K562 (cell line): ENCODE measurements at regions not wholly inside any gene's neighbourhood (a gene's known extent, or its start where the extent isn't known, plus 50 kb on each side); places are given as distances from the start of the nearest gene placed in this dataset.

Experiments
- ATAC-seq: fragments of 200-7000 bp; cut with Tn5 transposase; 3 replicates; pipeline ENCODE4 v1.9.1; 2020; ENCODE audit warnings: moderate library complexity
- BruUV-seq: library from RNA; stranded (reverse); fragments of 400-500 nt; replicated peaks from 2 replicates; lab custom pipeline; 2021; lab: Mats Ljungman, UMichigan
- CTCF ChIA-PET: fragments of 300-600 bp; formaldehyde crosslinking; extraction: SDS; loops from one replicate; lab custom pipeline; 2021; ENCODE audit warnings: low intra/inter-chr PET ratio; lab: Yijun Ruan, JAX
- POLR2A ChIA-PET: fragments of 300-600, 350-650 bp; sonication (Branson Sonifier 250); formaldehyde crosslinking; extraction: SDS; loops from one replicate; lab custom pipeline; 2021; ENCODE audit warnings: antibody characterized with exemption, inconsistent platforms; lab: Yijun Ruan, JAX
- DNase-seq, 4 experiments: peaks; one replicate each; pipeline versions ENCODE4 v3.0.0 to v3.0.0-alpha.2; 2011 to 2018; ENCODE audit warnings: low spot score in 3 of 4, mixed read lengths in 3 of 4; ENCODE audit errors: extremely low read depth in 1 of 4
- FAIRE-seq: peaks from 2 replicates; lab custom pipeline; 2011; peaks lifted over from hg19 to GRCh38; lab: Jason Lieb, UNC
- H2AFZ ChIP-seq: 2 replicates; pipeline ENCODE4 v1.6.0; 2011; ENCODE audit warnings: low read depth, low read length, control low read depth, inconsistent platforms
- H3K27ac ChIP-seq: fragments of 200-600 bp; 3 replicates; pipeline ENCODE4 v1.8.0; 2011; ENCODE audit warnings: low read depth, mild to moderate bottlenecking, control low read depth, inconsistent platforms, low read length, moderate library complexity, mixed read lengths; ENCODE audit errors: extremely low read depth
- H3K27me3 ChIP-seq, 2 experiments: fragments of 300-600 bp in 1 of 2; 2 replicates in 1 of 2; 3 replicates in 1 of 2; pipeline versions ENCODE4 v1.6.0 to v1.8.0; 2011; ENCODE audit warnings: inconsistent platforms in 2 of 2, low read length in 2 of 2, mild to moderate bottlenecking in 1 of 2, mixed read lengths in 1 of 2, moderate library complexity in 1 of 2; ENCODE audit not compliant: control insufficient read depth in 2 of 2, insufficient read depth in 2 of 2
- H3K36me3 ChIP-seq: fragments of 300-600 bp; 3 replicates; pipeline ENCODE4 v1.8.0; 2011; ENCODE audit warnings: mild to moderate bottlenecking, low read length, inconsistent platforms; ENCODE audit not compliant: control insufficient read depth, insufficient read depth
- H3K4me1 ChIP-seq, 2 experiments: fragments of 200-600 bp in 1 of 2; replicated peaks in 1 of 2; 2 replicates in 1 of 2; 3 replicates in 1 of 2; pipeline versions ENCODE4 v1.5.1 to v1.8.0; 2011; ENCODE audit warnings: inconsistent platforms in 2 of 2, low read length in 2 of 2, mild to moderate bottlenecking in 1 of 2, mixed read lengths in 1 of 2, moderate library complexity in 1 of 2; ENCODE audit not compliant: control insufficient read depth in 2 of 2, insufficient read depth in 2 of 2
- H3K4me2 ChIP-seq: 2 replicates; pipeline ENCODE4 v1.6.1; 2011; ENCODE audit warnings: low read length, control low read depth, inconsistent platforms, mixed read lengths; ENCODE audit not compliant: insufficient read depth
- H3K4me3 ChIP-seq: fragments of 200-600 bp; sonication (generic), shearing (Covaris generic); 2 replicates; pipeline ENCODE4 v1.5.1; 2016; ENCODE audit warnings: control low read depth, inconsistent platforms
- H3K79me2 ChIP-seq: fragments of 200-600 bp; 3 replicates; pipeline ENCODE4 v1.8.0; 2011; ENCODE audit warnings: low read length, inconsistent platforms; ENCODE audit not compliant: control insufficient read depth, insufficient read depth
- H3K9ac ChIP-seq, 2 experiments: 2 replicates each; pipeline versions ENCODE4 v1.6.0 to v1.6.1; 2011; ENCODE audit warnings: low read depth in 2 of 2, low read length in 2 of 2, control low read depth in 1 of 2, inconsistent platforms in 1 of 2, mild to moderate bottlenecking in 1 of 2, mixed read lengths in 1 of 2; ENCODE audit not compliant: insufficient read depth in 1 of 2
- H3K9me1 ChIP-seq: one replicate; pipeline ENCODE4 v1.6.0; 2011; ENCODE audit warnings: inconsistent platforms, mild to moderate bottlenecking, low read length, moderate library complexity; ENCODE audit not compliant: control insufficient read depth, insufficient read depth
- H3K9me3 ChIP-seq: replicated peaks from 2 replicates; pipeline ENCODE4 v1.5.1; 2011; ENCODE audit warnings: low read depth, low read length, inconsistent platforms; ENCODE audit not compliant: control insufficient read depth, insufficient read depth
- H4K20me1 ChIP-seq: replicated peaks from 2 replicates; pipeline ENCODE4 v1.6.1; 2011; ENCODE audit warnings: low read length, inconsistent platforms, mixed read lengths; ENCODE audit not compliant: control insufficient read depth, insufficient read depth
- BRCA1 ChIP-seq, 2 experiments: fragments of 450-650 bp in 1 of 2; sonication (generic) in 1 of 2; formaldehyde crosslinking in 1 of 2; IDR thresholded peaks; 2 replicates each; pipeline versions ENCODE4 v1.5.0 to v1.6.1; 2017 to 2020; ENCODE audit warnings: mild to moderate bottlenecking in 1 of 2, missing genetic modification reagents in 1 of 2
- CREBBP ChIP-seq: IDR thresholded peaks from one replicate; pipeline ENCODE4 v1.6.1; 2012; ENCODE audit warnings: low read depth, mild to moderate bottlenecking, control low read depth, inconsistent platforms, low read length
- DIDO1 ChIP-seq: fragments of 450-650 bp; IDR thresholded peaks from 2 replicates; pipeline ENCODE4 v1.6.1; 2016; ENCODE audit warnings: low read depth, missing biosample characterization, missing genetic modification characterization
- FOXK1 ChIP-seq: sonication (generic); formaldehyde crosslinking; IDR thresholded peaks from 2 replicates; pipeline ENCODE4 v1.8.0; 2022; ENCODE audit warnings: missing genetic modification reagents, mild to moderate bottlenecking, borderline replicate concordance
- HEY1 ChIP-seq: fragments of 250-450 bp; sonication (Bioruptor Pico); IDR thresholded peaks from 2 replicates; pipeline ENCODE4 v1.5.0; 2020; ENCODE audit warnings: mild to moderate bottlenecking, moderate library complexity, borderline replicate concordance
- MAFG ChIP-seq: fragments of 450-650 bp; conservative IDR thresholded peaks from 2 replicates; pipeline ENCODE4 v1.6.1; 2016; ENCODE audit warnings: missing genetic modification characterization, missing compliant biosample characterization
- NUFIP1 ChIP-seq: fragments of 450-650 bp; IDR thresholded peaks from 2 replicates; pipeline ENCODE4 v1.6.1; 2018; ENCODE audit not compliant: partially characterized antibody
- POLR2G ChIP-seq: fragments of 200-400 bp; formaldehyde crosslinking; IDR thresholded peaks from 2 replicates; pipeline ENCODE4 v1.6.1; 2017; ENCODE audit warnings: low read depth, mild to moderate bottlenecking, antibody characterized with exemption, low read length, moderate library complexity
- PRPF4 ChIP-seq: fragments of 200-400 bp; formaldehyde crosslinking; IDR thresholded peaks from one replicate; pipeline ENCODE4 v1.6.1; 2017; ENCODE audit warnings: low read length, low read depth, mild to moderate bottlenecking; ENCODE audit not compliant: insufficient read depth, poor library complexity, severe bottlenecking
- RUNX1 ChIP-seq: sonication (generic); IDR thresholded peaks from 2 replicates; pipeline ENCODE4 v1.6.1; 2016; ENCODE audit warnings: antibody characterized with exemption, low read depth
- STAT5A ChIP-seq: IDR thresholded peaks from 2 replicates; pipeline ENCODE4 v1.6.1; 2012; ENCODE audit warnings: low read length, inconsistent platforms, borderline replicate concordance
- ZFX ChIP-seq: sonication (generic); formaldehyde crosslinking; IDR thresholded peaks from 2 replicates; pipeline ENCODE4 v1.8.0; 2022; ENCODE audit warnings: mild to moderate bottlenecking, missing genetic modification reagents, moderate library complexity
- ZNF253 ChIP-seq: fragments of 250-450 bp; sonication (Bioruptor Pico); conservative IDR thresholded peaks from 2 replicates; pipeline ENCODE4 v1.6.1; 2021; ENCODE audit warnings: mild to moderate bottlenecking
- ZNF263 ChIP-seq: sonication (generic); formaldehyde crosslinking; IDR thresholded peaks from 2 replicates; pipeline ENCODE4 v1.8.0; 2022; ENCODE audit warnings: mild to moderate bottlenecking, missing genetic modification reagents, borderline replicate concordance
- WGBS: fragments of 100-300 bp; shearing (Covaris generic); methylation state at CpG from one replicate; pipeline ENCODE4 v1.1.6; 2016; ENCODE audit warnings: low coverage, mixed read lengths; ENCODE audit not compliant: insufficient coverage; ENCODE audit errors: missing lambda C conversion rate; 5-methylcytosine and 5-hydroxymethylcytosine counted together
- in situ Hi-C: fragments of 300-500 bp; cut with MboI; formaldehyde crosslinking; loops from 4 replicates; pipeline ENCODE4 v1.15.0; 2018; ENCODE audit warnings: inconsistent platforms, mixed read lengths
- intact Hi-C: fragments of 100-400 bp; cut with micrococcal nuclease; formaldehyde crosslinking; loops from 2 replicates; pipeline ENCODE4 v1.14.2; 2022
- TF ChIP-seq, protein P1 (sequence below): fragments of 250-450 bp; sonication (Bioruptor Pico); IDR thresholded peaks from 2 replicates; pipeline ENCODE4 v1.4.0; 2020; ENCODE audit warnings: mild to moderate bottlenecking, moderate library complexity, borderline replicate concordance
- TF ChIP-seq, protein P2 (sequence below): IDR thresholded peaks from 3 replicates; pipeline ENCODE4 v1.6.1; 2011; ENCODE audit warnings: borderline replicate concordance, mild to moderate bottlenecking, moderate library complexity; ENCODE audit not compliant: insufficient read length; ENCODE audit errors: extremely low read depth

GRCh38 chr3:72328755-72329277 is 519.4 kb downstream of the SHQ1 start (continued):
- TF ChIP-seq, protein P1, sequence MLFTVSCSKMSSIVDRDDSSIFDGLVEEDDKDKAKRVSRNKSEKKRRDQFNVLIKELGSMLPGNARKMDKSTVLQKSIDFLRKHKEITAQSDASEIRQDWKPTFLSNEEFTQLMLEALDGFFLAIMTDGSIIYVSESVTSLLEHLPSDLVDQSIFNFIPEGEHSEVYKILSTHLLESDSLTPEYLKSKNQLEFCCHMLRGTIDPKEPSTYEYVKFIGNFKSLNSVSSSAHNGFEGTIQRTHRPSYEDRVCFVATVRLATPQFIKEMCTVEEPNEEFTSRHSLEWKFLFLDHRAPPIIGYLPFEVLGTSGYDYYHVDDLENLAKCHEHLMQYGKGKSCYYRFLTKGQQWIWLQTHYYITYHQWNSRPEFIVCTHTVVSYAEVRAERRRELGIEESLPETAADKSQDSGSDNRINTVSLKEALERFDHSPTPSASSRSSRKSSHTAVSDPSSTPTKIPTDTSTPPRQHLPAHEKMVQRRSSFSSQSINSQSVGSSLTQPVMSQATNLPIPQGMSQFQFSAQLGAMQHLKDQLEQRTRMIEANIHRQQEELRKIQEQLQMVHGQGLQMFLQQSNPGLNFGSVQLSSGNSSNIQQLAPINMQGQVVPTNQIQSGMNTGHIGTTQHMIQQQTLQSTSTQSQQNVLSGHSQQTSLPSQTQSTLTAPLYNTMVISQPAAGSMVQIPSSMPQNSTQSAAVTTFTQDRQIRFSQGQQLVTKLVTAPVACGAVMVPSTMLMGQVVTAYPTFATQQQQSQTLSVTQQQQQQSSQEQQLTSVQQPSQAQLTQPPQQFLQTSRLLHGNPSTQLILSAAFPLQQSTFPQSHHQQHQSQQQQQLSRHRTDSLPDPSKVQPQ (CRISPR knock-in tag), result no peak
- TF ChIP-seq NUFIP1, result no peak

DNA sequence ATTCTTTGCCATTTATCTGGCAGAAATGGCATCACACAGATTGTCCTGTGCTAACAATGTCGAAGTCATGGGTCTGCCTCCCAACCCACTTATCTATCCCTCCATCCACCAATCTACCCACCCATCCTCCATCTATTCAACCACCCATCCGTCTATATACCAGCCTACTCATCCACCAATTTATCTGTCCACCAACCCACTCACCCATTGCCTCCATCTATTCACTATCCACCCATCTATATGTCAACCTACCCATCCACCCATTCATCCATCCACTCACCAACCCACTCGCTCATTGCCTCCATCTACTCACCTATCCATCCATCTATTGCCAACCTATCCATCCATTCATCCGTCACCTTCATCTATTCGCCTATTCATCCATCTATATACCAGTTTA is 521.2 kb downstream of the SHQ1 start:
- intact Hi-C loops (no loop called here), in situ Hi-C loops (no loop called here)
- H2AFZ ChIP-seq, result no peak overlapping the region
- FAIRE-seq (no peak), DNase-seq (no peak), ATAC-seq (no peak)
- no peaks in the 10 kb centered on the region for H3K9me1 ChIP-seq
- ChIA-PET POLR2A (no interaction called here), CTCF (no interaction called here)
- H4K20me1 ChIP-seq, result no peaks in the 10 kb centered on the region
- BruUV-seq, result no TSS peak
- no peaks in the 10 kb centered on the region for H3K27me3 ChIP-seq
- H3K79me2 ChIP-seq, result no peaks in the 10 kb centered on the region
- no peak overlapping the region for H3K4me2 ChIP-seq
- no peak overlapping the region for H3K9ac ChIP-seq
- no peaks in the 10 kb centered on the region for H3K36me3 ChIP-seq
- H3K9me3 ChIP-seq, result no peaks in the 10 kb centered on the region
- H3K27ac ChIP-seq, result no peak overlapping the region
- 62% methylated on average over 4 of the region's 5 CpGs for WGBS
- no peak overlapping the region for H3K4me3 ChIP-seq
- peaks cover 12 to 22% of the 10 kb centered on the region in 2 experiments for H3K4me1 ChIP-seq
- TF ChIP-seq, protein P2, sequence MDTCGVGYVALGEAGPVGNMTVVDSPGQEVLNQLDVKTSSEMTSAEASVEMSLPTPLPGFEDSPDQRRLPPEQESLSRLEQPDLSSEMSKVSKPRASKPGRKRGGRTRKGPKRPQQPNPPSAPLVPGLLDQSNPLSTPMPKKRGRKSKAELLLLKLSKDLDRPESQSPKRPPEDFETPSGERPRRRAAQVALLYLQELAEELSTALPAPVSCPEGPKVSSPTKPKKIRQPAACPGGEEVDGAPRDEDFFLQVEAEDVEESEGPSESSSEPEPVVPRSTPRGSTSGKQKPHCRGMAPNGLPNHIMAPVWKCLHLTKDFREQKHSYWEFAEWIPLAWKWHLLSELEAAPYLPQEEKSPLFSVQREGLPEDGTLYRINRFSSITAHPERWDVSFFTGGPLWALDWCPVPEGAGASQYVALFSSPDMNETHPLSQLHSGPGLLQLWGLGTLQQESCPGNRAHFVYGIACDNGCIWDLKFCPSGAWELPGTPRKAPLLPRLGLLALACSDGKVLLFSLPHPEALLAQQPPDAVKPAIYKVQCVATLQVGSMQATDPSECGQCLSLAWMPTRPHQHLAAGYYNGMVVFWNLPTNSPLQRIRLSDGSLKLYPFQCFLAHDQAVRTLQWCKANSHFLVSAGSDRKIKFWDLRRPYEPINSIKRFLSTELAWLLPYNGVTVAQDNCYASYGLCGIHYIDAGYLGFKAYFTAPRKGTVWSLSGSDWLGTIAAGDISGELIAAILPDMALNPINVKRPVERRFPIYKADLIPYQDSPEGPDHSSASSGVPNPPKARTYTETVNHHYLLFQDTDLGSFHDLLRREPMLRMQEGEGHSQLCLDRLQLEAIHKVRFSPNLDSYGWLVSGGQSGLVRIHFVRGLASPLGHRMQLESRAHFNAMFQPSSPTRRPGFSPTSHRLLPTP, result no peak
- no peak for TF ChIP-seq PRPF4
- TF ChIP-seq MAFG (tag), result no peak
- no peak for TF ChIP-seq ZNF263
- no peak for TF ChIP-seq RUNX1
- no peak for TF ChIP-seq CREBBP
- TF ChIP-seq ZFX, result no peak
- no peak for TF ChIP-seq POLR2G
- no peak for TF ChIP-seq ZNF253 (CRISPR knock-in tag)
- TF ChIP-seq FOXK1, result no peak
- TF ChIP-seq STAT5A, result no peak
- TF ChIP-seq DIDO1 (tag), result no peak
- TF ChIP-seq HEY1 (CRISPR knock-in tag), result no peak
- TF ChIP-seq BRCA1 (IDR thresholded peaks at IDR 0.05), result no peak
- no peak for TF ChIP-seq BRCA1 (CRISPR knock-in tag; IDR thresholded peaks at IDR 0.05)
